Fibroblast of lung (primary cell): ENCODE measurements at regions not wholly inside any gene's neighbourhood (a gene's known extent, or its start where the extent isn't known, plus 50 kb on each side); places are given as distances from the start of the nearest gene placed in this dataset.

Experiments used
- EZH2 ChIP-seq: IDR thresholded peaks from 2 replicates; pipeline ENCODE4 v1.5.1; 2012; ENCODE audit warnings: low read length, control low read depth, mild to moderate bottlenecking; ENCODE audit errors: missing control alignments
- TF ChIP-seq, protein P1 (sequence below), 2 donors: IDR thresholded peaks in 1 of 2; conservative IDR thresholded peaks in 1 of 2; 1 replicate in 1 of 2; 2 replicates in 1 of 2; pipeline ENCODE4 v1.5.1; 2011 to 2012; ENCODE audit warnings: low read length in 2 of 2, control low read depth in 1 of 2, inconsistent platforms in 1 of 2, low read depth in 1 of 2, mild to moderate bottlenecking in 1 of 2

DNA sequence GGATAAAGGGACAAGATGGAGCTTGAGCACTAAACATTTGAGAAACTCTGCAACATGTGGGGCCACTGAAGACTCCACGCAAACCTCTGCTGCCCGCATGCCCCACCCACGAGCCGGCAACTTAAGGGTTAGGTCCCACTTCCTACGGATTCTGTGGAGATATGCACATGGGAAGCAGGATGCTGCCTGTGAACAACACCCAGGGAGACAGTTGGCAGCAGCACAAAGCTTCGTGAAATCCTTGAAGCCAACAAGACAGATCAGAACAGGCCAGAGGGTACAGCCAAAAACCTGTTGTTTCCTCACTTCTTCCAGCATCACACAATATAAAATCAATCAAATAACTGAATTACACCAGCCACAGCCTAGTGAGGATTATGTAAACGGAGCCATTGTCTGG is 270.4 kb downstream of the ENC1 start:
- TF ChIP-seq, protein P1, sequence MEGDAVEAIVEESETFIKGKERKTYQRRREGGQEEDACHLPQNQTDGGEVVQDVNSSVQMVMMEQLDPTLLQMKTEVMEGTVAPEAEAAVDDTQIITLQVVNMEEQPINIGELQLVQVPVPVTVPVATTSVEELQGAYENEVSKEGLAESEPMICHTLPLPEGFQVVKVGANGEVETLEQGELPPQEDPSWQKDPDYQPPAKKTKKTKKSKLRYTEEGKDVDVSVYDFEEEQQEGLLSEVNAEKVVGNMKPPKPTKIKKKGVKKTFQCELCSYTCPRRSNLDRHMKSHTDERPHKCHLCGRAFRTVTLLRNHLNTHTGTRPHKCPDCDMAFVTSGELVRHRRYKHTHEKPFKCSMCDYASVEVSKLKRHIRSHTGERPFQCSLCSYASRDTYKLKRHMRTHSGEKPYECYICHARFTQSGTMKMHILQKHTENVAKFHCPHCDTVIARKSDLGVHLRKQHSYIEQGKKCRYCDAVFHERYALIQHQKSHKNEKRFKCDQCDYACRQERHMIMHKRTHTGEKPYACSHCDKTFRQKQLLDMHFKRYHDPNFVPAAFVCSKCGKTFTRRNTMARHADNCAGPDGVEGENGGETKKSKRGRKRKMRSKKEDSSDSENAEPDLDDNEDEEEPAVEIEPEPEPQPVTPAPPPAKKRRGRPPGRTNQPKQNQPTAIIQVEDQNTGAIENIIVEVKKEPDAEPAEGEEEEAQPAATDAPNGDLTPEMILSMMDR (conservative IDR thresholded peaks at IDR 0.05 in 1 of 2, IDR thresholded peaks at IDR 0.05 in 1 of 2; ENCODE audit: low read depth in 1 of 2, low read length in 2 of 2): no peak
- TF ChIP-seq EZH2: no peak
